H1 (cell line): ENCODE measurements at regions not wholly inside any gene's neighbourhood (a gene's known extent, or its start where the extent isn't known, plus 50 kb on each side); places are given as distances from the start of the nearest gene placed in this dataset.

Experiments used
- CTCF ChIA-PET: fragments of 300-600 bp; sonication (Branson Sonifier 250); formaldehyde crosslinking; loops from one replicate; lab custom pipeline; 2021; ENCODE audit not compliant: partially characterized antibody; lab: Charles Lee
- POLR2A ChIA-PET: fragments of 300-600 bp; sonication (Branson Sonifier 250); formaldehyde crosslinking; loops from one replicate; lab custom pipeline; 2021; ENCODE audit warnings: inconsistent platforms; ENCODE audit not compliant: partially characterized antibody; lab: Charles Lee
- DNase-seq, 2 experiments: peaks; one replicate each; pipeline versions ENCODE4 v3.0.0 to v3.0.0-alpha.2; 2010 to 2022; ENCODE audit warnings: low spot score in 2 of 2, low read depth in 1 of 2, mixed read lengths in 1 of 2
- FAIRE-seq: peaks from 2 replicates; lab custom pipeline; 2011; peaks lifted over from hg19 to GRCh38; lab: Jason Lieb, UNC
- H2AFZ ChIP-seq: 2 replicates; pipeline ENCODE4 v1.8.1; 2012; ENCODE audit warnings: low read length, inconsistent platforms
- H2AK5ac ChIP-seq: 2 replicates; pipeline ENCODE4 v1.6.1; 2013; ENCODE audit warnings: low read depth, low read length
- H2BK120ac ChIP-seq: replicated peaks from 2 replicates; pipeline ENCODE3; 2013; ENCODE audit warnings: low read depth, low read length, inconsistent platforms
- H2BK12ac ChIP-seq: 2 replicates; pipeline ENCODE4 v1.6.1; 2013; ENCODE audit warnings: low read depth, low read length
- H2BK15ac ChIP-seq: 2 replicates; pipeline ENCODE4 v1.6.1; 2013; ENCODE audit warnings: low read length
- H2BK20ac ChIP-seq: 2 replicates; pipeline ENCODE4 v1.6.1; 2013; ENCODE audit warnings: low read length
- H2BK5ac ChIP-seq: 2 replicates; pipeline ENCODE4 v1.6.1; 2013; ENCODE audit warnings: low read depth, low read length
- H3K14ac ChIP-seq: 2 replicates; pipeline ENCODE4 v1.6.1; 2013; ENCODE audit warnings: inconsistent platforms; ENCODE audit not compliant: insufficient read length
- H3K18ac ChIP-seq: 2 replicates; pipeline ENCODE4 v1.6.1; 2013; ENCODE audit warnings: low read length; ENCODE audit errors: extremely low read depth
- H3K23ac ChIP-seq: 2 replicates; pipeline ENCODE4 v1.6.1; 2013; ENCODE audit warnings: inconsistent platforms; ENCODE audit not compliant: insufficient read length
- H3K23me2 ChIP-seq: 2 replicates; pipeline ENCODE4 v1.6.1; 2013; ENCODE audit warnings: low read depth, low read length
- H3K27ac ChIP-seq: 2 replicates; pipeline ENCODE4 v1.6.1; 2011; ENCODE audit warnings: low read depth, low read length, inconsistent platforms
- H3K27me3 ChIP-seq, 4 experiments: replicated peaks in 1 of 4; 1 replicate in 1 of 4; 2 replicates in 3 of 4; pipeline versions ENCODE4 v1.6.1 to v1.8.1; 2011 to 2013; ENCODE audit warnings: low read length in 3 of 4, mild to moderate bottlenecking in 3 of 4, inconsistent platforms in 2 of 4, mixed read lengths in 2 of 4, moderate library complexity in 1 of 4; ENCODE audit not compliant: control insufficient read depth in 3 of 4, insufficient read depth in 3 of 4; ENCODE audit errors: extremely low read depth in 1 of 4
- H3K36me3 ChIP-seq, 4 experiments: 2 replicates each; pipeline versions ENCODE4 v1.6.1 to v1.8.1; 2011 to 2013; ENCODE audit warnings: mild to moderate bottlenecking in 4 of 4, low read length in 3 of 4, moderate library complexity in 2 of 4, control low read depth in 1 of 4, inconsistent platforms in 1 of 4; ENCODE audit not compliant: insufficient read depth in 4 of 4, control insufficient read depth in 2 of 4
- H3K4ac ChIP-seq: replicated peaks from 2 replicates; pipeline ENCODE3; 2013; ENCODE audit warnings: low read length, low read depth, mixed read lengths, inconsistent platforms; ENCODE audit not compliant: insufficient read length
- H3K4me1 ChIP-seq, 4 experiments: replicated peaks in 1 of 4; 1 replicate in 1 of 4; 2 replicates in 3 of 4; pipeline versions ENCODE4 v1.6.1 to v1.8.1; 2011 to 2013; ENCODE audit warnings: low read length in 3 of 4, inconsistent platforms in 2 of 4, mixed read lengths in 1 of 4; ENCODE audit not compliant: insufficient read depth in 4 of 4, control insufficient read depth in 3 of 4
- H3K4me2 ChIP-seq, 2 experiments: 2 replicates each; pipeline versions ENCODE4 v1.6.1 to v1.8.1; 2011 to 2013; ENCODE audit warnings: low read depth in 2 of 2, low read length in 2 of 2, control low read depth in 1 of 2, inconsistent platforms in 1 of 2, mild to moderate bottlenecking in 1 of 2; ENCODE audit not compliant: insufficient read depth in 1 of 2
- H3K4me3 ChIP-seq, 4 experiments: fragments of 200-600, 300-600 bp in 1 of 4; sonication (generic), shearing (Covaris generic), sonication (Bioruptor Twin) in 1 of 4; 2 replicates each; pipeline versions ENCODE4 v1.5.1 to v1.8.1; 2011 to 2016; ENCODE audit warnings: low read length in 4 of 4, low read depth in 3 of 4, control low read depth in 2 of 4, inconsistent platforms in 2 of 4, mild to moderate bottlenecking in 2 of 4, mixed read lengths in 1 of 4, moderate library complexity in 1 of 4; ENCODE audit not compliant: insufficient read depth in 2 of 4; ENCODE audit errors: extremely low read depth in 1 of 4
- H3K56ac ChIP-seq: replicated peaks from 2 replicates; pipeline ENCODE3; 2013; ENCODE audit warnings: low read depth, mild to moderate bottlenecking, mixed read lengths, low read length, inconsistent platforms; ENCODE audit not compliant: insufficient read length
- H3K79me1 ChIP-seq: 2 replicates; pipeline ENCODE4 v1.6.1; 2013; ENCODE audit warnings: low read depth, low read length, control low read depth
- H3K79me2 ChIP-seq, 2 experiments: 2 replicates each; pipeline versions ENCODE4 v1.6.1 to v1.8.1; 2012 to 2013; ENCODE audit warnings: low read length in 2 of 2, mild to moderate bottlenecking in 2 of 2, inconsistent platforms in 1 of 2; ENCODE audit not compliant: insufficient read depth in 2 of 2, control insufficient read depth in 1 of 2
- H3K9ac ChIP-seq, 4 experiments: replicated peaks in 1 of 4; 1 replicate in 1 of 4; 2 replicates in 3 of 4; pipeline versions ENCODE4 v1.6.1 to v1.8.1; 2011 to 2013; ENCODE audit warnings: low read depth in 3 of 4, low read length in 3 of 4, control low read depth in 2 of 4, mild to moderate bottlenecking in 2 of 4, moderate library complexity in 2 of 4, inconsistent platforms in 1 of 4; ENCODE audit errors: extremely low read depth in 1 of 4
- H3K9me3 ChIP-seq, 2 experiments: 2 replicates each; pipeline versions ENCODE4 v1.6.1 to v1.8.1; 2012 to 2013; ENCODE audit warnings: mild to moderate bottlenecking in 2 of 2, moderate library complexity in 2 of 2, control low read depth in 1 of 2, inconsistent platforms in 1 of 2, low read depth in 1 of 2, low read length in 1 of 2, mixed read lengths in 1 of 2; ENCODE audit not compliant: insufficient read depth in 2 of 2
- H4K20me1 ChIP-seq, 2 experiments: replicated peaks in 1 of 2; 2 replicates each; pipeline versions ENCODE3 to v1.8.1; 2011 to 2013; ENCODE audit warnings: inconsistent platforms in 2 of 2, low read length in 2 of 2, mild to moderate bottlenecking in 1 of 2; ENCODE audit not compliant: insufficient read depth in 2 of 2, control insufficient read depth in 1 of 2
- H4K5ac ChIP-seq: 2 replicates; pipeline ENCODE4 v1.6.1; 2013; ENCODE audit warnings: low read length, low read depth, mixed read lengths, inconsistent platforms; ENCODE audit not compliant: insufficient read length
- H4K8ac ChIP-seq: 2 replicates; pipeline ENCODE4 v1.8.0; 2013; ENCODE audit warnings: mild to moderate bottlenecking, moderate library complexity, low read length, inconsistent platforms; ENCODE audit not compliant: insufficient read depth; ENCODE audit errors: extremely low read depth
- H4K91ac ChIP-seq: replicated peaks from 2 replicates; pipeline ENCODE3; 2013; ENCODE audit warnings: low read length, mixed read lengths, inconsistent platforms; ENCODE audit not compliant: insufficient read length
- GABPA ChIP-seq: IDR thresholded peaks from 2 replicates; pipeline ENCODE4 v1.6.1; 2011; ENCODE audit warnings: mild to moderate bottlenecking, low read length, moderate library complexity, borderline replicate concordance; ENCODE audit not compliant: insufficient read depth
- GTF2F1 ChIP-seq: IDR thresholded peaks from 2 replicates; pipeline ENCODE4 v1.6.1; 2012; ENCODE audit warnings: low read depth, low read length, improper control_type of control experiment, borderline replicate concordance
- JUN ChIP-seq: IDR thresholded peaks from 2 replicates; pipeline ENCODE4 v1.6.1; 2011; ENCODE audit warnings: low read depth, mild to moderate bottlenecking, improper control_type of control experiment, low read length
- KDM4A ChIP-seq: IDR thresholded peaks from one replicate; pipeline ENCODE4 v1.7.1; 2012; ENCODE audit warnings: low read depth, mild to moderate bottlenecking, moderate library complexity, low read length, inconsistent platforms; ENCODE audit not compliant: severe bottlenecking
- NRF1 ChIP-seq: IDR thresholded peaks from 2 replicates; pipeline ENCODE4 v1.6.1; 2011; ENCODE audit warnings: mild to moderate bottlenecking, low read depth, low read length, improper control_type of control experiment
- TAF1 ChIP-seq: IDR thresholded peaks from 2 replicates; pipeline ENCODE4 v1.6.1; 2011; ENCODE audit warnings: mild to moderate bottlenecking, low read depth, low read length
- TAF7 ChIP-seq: optimal IDR thresholded peaks from 2 replicates; pipeline ENCODE3; 2011; ENCODE audit warnings: low read depth, mild to moderate bottlenecking, inconsistent platforms, low read length, moderate library complexity, borderline replicate concordance
- TCF12 ChIP-seq: IDR thresholded peaks from 2 replicates; pipeline ENCODE4 v1.6.1; 2011; ENCODE audit warnings: low read depth, mild to moderate bottlenecking, low read length
- WGBS, 2 experiments: shearing (Covaris generic) in 1 of 2; methylation state at CpG; one replicate each; pipeline versions ENCODE4 v1.1.6 to v1.1.7; 2013 to 2015; ENCODE audit warnings: low lambda C conversion rate in 2 of 2, mixed read lengths in 2 of 2, inconsistent platforms in 1 of 2, low coverage in 1 of 2, missing lambda C conversion rate in 1 of 2; ENCODE audit not compliant: insufficient replicate concordance in 2 of 2, insufficient coverage in 1 of 2, insufficient read length in 1 of 2; ENCODE audit errors: extremely low coverage in 1 of 2, missing lambda C conversion rate in 1 of 2; 5-methylcytosine and 5-hydroxymethylcytosine counted together
- TF ChIP-seq, protein P1 (sequence below): IDR thresholded peaks from 2 replicates; pipeline ENCODE4 v1.6.1; 2011; ENCODE audit warnings: low read depth, mild to moderate bottlenecking, low read length; ENCODE audit not compliant: insufficient read depth
- TF ChIP-seq, protein P2 (sequence below): IDR thresholded peaks from 2 replicates; pipeline ENCODE4 v1.6.1; 2012; ENCODE audit warnings: inconsistent platforms

GRCh38 chr6:156175433-156175832 is 601.7 kb upstream of the ARID1B start:
- no peak overlapping the region for H2AFZ ChIP-seq
- H3K9me3 ChIP-seq = no peaks in the 10 kb centered on the region
- H3K79me1 ChIP-seq = no peaks in the 10 kb centered on the region
- H4K5ac ChIP-seq = no peak overlapping the region
- ChIA-PET CTCF (no interaction called here), POLR2A (no interaction called here)
- no peak overlapping the region for H3K18ac ChIP-seq
- no peak overlapping the region for H3K4ac ChIP-seq
- H3K27ac ChIP-seq = no peak overlapping the region
- H2BK20ac ChIP-seq = peak overlapping the region; percentile 73; the same call in 1 of the 2 replicates
- H2BK12ac ChIP-seq = no peak overlapping the region
- no peaks in the 10 kb centered on the region for H3K79me2 ChIP-seq
- H3K23me2 ChIP-seq = no peaks in the 10 kb centered on the region
- H3K4me1 ChIP-seq = peaks cover 0 to 11% (median 4%) of the 10 kb centered on the region in 4 experiments; a peak in 3 of 7 replicates
- H3K4me3 ChIP-seq = no peak overlapping the region
- H3K14ac ChIP-seq = no peak overlapping the region
- DNase-seq = no peak
- no peak overlapping the region for H2BK15ac ChIP-seq
- peak overlapping the region; percentile 42; the same call in 1 of the 2 replicates for H2BK5ac ChIP-seq
- H3K36me3 ChIP-seq = no peaks in the 10 kb centered on the region
- no peak overlapping the region for H4K91ac ChIP-seq
- no peak overlapping the region for H3K56ac ChIP-seq
- H3K27me3 ChIP-seq = peaks cover 0 to 3% (median 0%) of the 10 kb centered on the region in 4 experiments; a peak in 3 of 7 replicates
- peak overlapping the region in 1 of 2 experiments; percentile 53; a peak in 1 of 4 replicates for H3K4me2 ChIP-seq
- 41% methylated on average over 3 of the region's 3 CpGs; no CpG with 5 or more reads in 1 of the 2 experiments for WGBS, 2 experiments
- no peak overlapping the region for H4K8ac ChIP-seq
- peak overlapping the region; percentile 93; the same call in 1 of the 2 replicates for H2AK5ac ChIP-seq
- H4K20me1 ChIP-seq = no peaks in the 10 kb centered on the region
- FAIRE-seq = no peak
- H2BK120ac ChIP-seq = no peak overlapping the region
- no peak overlapping the region for H3K9ac ChIP-seq
- H3K23ac ChIP-seq = no peak overlapping the region
- TF ChIP-seq TAF1 = no peak
- TF ChIP-seq TCF12 = no peak
- TF ChIP-seq GTF2F1 = no peak
- no peak for TF ChIP-seq GABPA
- no peak for TF ChIP-seq KDM4A
- TF ChIP-seq TAF7 = no peak
- no peak for TF ChIP-seq NRF1
- TF ChIP-seq, protein P1, sequence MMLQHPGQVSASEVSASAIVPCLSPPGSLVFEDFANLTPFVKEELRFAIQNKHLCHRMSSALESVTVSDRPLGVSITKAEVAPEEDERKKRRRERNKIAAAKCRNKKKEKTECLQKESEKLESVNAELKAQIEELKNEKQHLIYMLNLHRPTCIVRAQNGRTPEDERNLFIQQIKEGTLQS = no peak
- TF ChIP-seq JUN = no peak
- TF ChIP-seq, protein P2, sequence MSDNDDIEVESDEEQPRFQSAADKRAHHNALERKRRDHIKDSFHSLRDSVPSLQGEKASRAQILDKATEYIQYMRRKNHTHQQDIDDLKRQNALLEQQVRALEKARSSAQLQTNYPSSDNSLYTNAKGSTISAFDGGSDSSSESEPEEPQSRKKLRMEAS = no peak
- TF ChIP-seq, all 59 proteins: peak for 0
